Loucy (cell line): ENCODE measurements at regions not wholly inside any gene's neighbourhood (a gene's known extent, or its start where the extent isn't known, plus 50 kb on each side); places are given as distances from the start of the nearest gene placed in this dataset.

Experiments
- CTCF ChIP-seq: fragments of 200-600 bp; sonication (generic); conservative IDR thresholded peaks from 2 replicates; pipeline ENCODE4 v1.5.1; 2014; ENCODE audit warnings: mild to moderate bottlenecking, antibody characterized with exemption, low read length
- EZH2phosphoT487 ChIP-seq: fragments of 200-600 bp; IDR thresholded peaks from 2 replicates; pipeline ENCODE4 v1.6.1; 2018; ENCODE audit warnings: antibody characterized with exemption, mild to moderate bottlenecking, moderate library complexity, borderline replicate concordance

- TF ChIP-seq EZH2phosphoT487 (no peak), CTCF (no peak)
Observed at GRCh38 chr3:64445944-64446300, 220.7 kb upstream of the PRICKLE2 start.
